Loucy (cell line): ENCODE measurements at regions not wholly inside any gene's neighbourhood (a gene's known extent, or its start where the extent isn't known, plus 50 kb on each side); places are given as distances from the start of the nearest gene placed in this dataset.

Experiments used
- H2AFZ ChIP-seq: fragments of 200-600 bp; sonication (generic); 2 replicates; pipeline ENCODE4 v1.6.0; 2016; ENCODE audit warnings: antibody characterized with exemption, mild to moderate bottlenecking, low read length, moderate library complexity
- H3F3A ChIP-seq: fragments of 200-600 bp; 2 replicates; pipeline ENCODE4 v1.6.0; 2016; ENCODE audit warnings: antibody characterized with exemption, low read depth, mild to moderate bottlenecking
- H3K27me3 ChIP-seq: fragments of 200-600 bp; sonication (generic); 2 replicates; pipeline ENCODE4 v1.6.1; 2014; ENCODE audit warnings: low read length, mild to moderate bottlenecking; ENCODE audit not compliant: insufficient read depth, poor library complexity, severe bottlenecking
- H3K36me3 ChIP-seq: fragments of 200-600 bp; sonication (generic); 2 replicates; pipeline ENCODE4 v1.6.1; 2016; ENCODE audit warnings: low read length; ENCODE audit not compliant: insufficient read depth
- H3K4me1 ChIP-seq: fragments of 200-600 bp; sonication (generic); 2 replicates; pipeline ENCODE4 v1.5.1; 2014; ENCODE audit warnings: low read length, mild to moderate bottlenecking; ENCODE audit not compliant: insufficient read depth, poor library complexity, severe bottlenecking
- H3K4me2 ChIP-seq: fragments of 200-600 bp; sonication (generic); 2 replicates; pipeline ENCODE4 v1.6.0; 2014; ENCODE audit warnings: antibody characterized with exemption, low read length, low read depth, mild to moderate bottlenecking; ENCODE audit not compliant: poor library complexity, severe bottlenecking
- H3K4me3 ChIP-seq: fragments of 200-600 bp; sonication (generic); 2 replicates; pipeline ENCODE4 v1.5.1; 2014; ENCODE audit warnings: low read length, mild to moderate bottlenecking, mixed read lengths; ENCODE audit not compliant: poor library complexity, severe bottlenecking
- H3K79me2 ChIP-seq: fragments of 200-600 bp; sonication (generic); 2 replicates; pipeline ENCODE4 v1.6.1; 2014; ENCODE audit warnings: low read length; ENCODE audit not compliant: insufficient read depth
- H3K9ac ChIP-seq: fragments of 200-600 bp; sonication (generic); 2 replicates; pipeline ENCODE4 v1.6.0; 2014; ENCODE audit warnings: mild to moderate bottlenecking, low read depth, low read length, moderate library complexity; ENCODE audit not compliant: poor library complexity, severe bottlenecking
- H3K9me2 ChIP-seq: fragments of 200-600 bp; sonication (generic); replicated peaks from 2 replicates; pipeline ENCODE4 v1.6.1; 2016; ENCODE audit warnings: low read depth, low read length, mixed read lengths
- H3K9me3 ChIP-seq: fragments of 200-600 bp; sonication (generic); 2 replicates; pipeline ENCODE4 v1.6.1; 2014; ENCODE audit warnings: mild to moderate bottlenecking, antibody characterized with exemption, low read length, low read depth; ENCODE audit not compliant: insufficient read depth
- H4K20me1 ChIP-seq: fragments of 200-600 bp; sonication (generic); 2 replicates; pipeline ENCODE4 v1.6.0; 2014; ENCODE audit warnings: antibody characterized with exemption, low read length, mild to moderate bottlenecking; ENCODE audit not compliant: insufficient read depth, poor library complexity, severe bottlenecking
- EZH2phosphoT487 ChIP-seq: fragments of 200-600 bp; IDR thresholded peaks from 2 replicates; pipeline ENCODE4 v1.6.1; 2018; ENCODE audit warnings: antibody characterized with exemption, mild to moderate bottlenecking, moderate library complexity, borderline replicate concordance
- TF ChIP-seq, protein P1 (sequence below): fragments of 200-600 bp; sonication (generic); conservative IDR thresholded peaks from 2 replicates; pipeline ENCODE4 v1.5.1; 2014; ENCODE audit warnings: mild to moderate bottlenecking, antibody characterized with exemption, low read length

DNA sequence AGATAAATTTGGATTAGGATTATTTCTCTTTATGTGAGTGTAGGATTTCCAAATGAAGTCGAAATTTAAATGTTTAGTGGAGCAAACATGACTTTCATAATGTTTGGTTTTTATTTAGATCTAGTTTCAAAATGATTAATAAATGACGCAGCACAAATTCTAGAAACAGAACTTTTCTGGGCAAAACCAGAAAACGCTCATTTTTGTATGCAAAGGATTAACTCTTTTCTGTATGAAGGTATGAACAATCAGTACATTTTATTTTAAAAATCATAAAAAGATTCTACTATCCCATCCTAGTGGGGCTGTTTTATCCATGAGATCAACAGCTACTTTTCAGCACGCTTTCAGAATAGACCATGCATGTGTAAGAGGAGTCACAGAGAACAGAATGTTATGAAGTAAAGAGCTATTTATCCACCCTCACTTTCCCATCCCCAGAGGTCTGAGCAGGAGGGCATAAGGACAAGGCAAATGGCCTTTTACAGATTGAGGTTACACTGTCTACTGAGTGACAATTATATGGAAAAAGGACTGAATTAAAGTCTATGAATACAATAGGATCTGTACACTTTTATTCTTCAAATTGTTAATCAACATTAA lies 270.8 kb downstream of the ZEB2 start:
- TF ChIP-seq, protein P1, sequence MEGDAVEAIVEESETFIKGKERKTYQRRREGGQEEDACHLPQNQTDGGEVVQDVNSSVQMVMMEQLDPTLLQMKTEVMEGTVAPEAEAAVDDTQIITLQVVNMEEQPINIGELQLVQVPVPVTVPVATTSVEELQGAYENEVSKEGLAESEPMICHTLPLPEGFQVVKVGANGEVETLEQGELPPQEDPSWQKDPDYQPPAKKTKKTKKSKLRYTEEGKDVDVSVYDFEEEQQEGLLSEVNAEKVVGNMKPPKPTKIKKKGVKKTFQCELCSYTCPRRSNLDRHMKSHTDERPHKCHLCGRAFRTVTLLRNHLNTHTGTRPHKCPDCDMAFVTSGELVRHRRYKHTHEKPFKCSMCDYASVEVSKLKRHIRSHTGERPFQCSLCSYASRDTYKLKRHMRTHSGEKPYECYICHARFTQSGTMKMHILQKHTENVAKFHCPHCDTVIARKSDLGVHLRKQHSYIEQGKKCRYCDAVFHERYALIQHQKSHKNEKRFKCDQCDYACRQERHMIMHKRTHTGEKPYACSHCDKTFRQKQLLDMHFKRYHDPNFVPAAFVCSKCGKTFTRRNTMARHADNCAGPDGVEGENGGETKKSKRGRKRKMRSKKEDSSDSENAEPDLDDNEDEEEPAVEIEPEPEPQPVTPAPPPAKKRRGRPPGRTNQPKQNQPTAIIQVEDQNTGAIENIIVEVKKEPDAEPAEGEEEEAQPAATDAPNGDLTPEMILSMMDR, result no peak
- TF ChIP-seq EZH2phosphoT487, result no peak
- H3K4me2 ChIP-seq, result no peak overlapping the region
- H3K9ac ChIP-seq, result no peak overlapping the region
- H4K20me1 ChIP-seq, result no peaks in the 10 kb centered on the region
- no peaks in the 10 kb centered on the region for H3K27me3 ChIP-seq
- no peak overlapping the region for H2AFZ ChIP-seq
- H3K79me2 ChIP-seq, result no peaks in the 10 kb centered on the region
- no peak overlapping the region for H3K4me3 ChIP-seq
- peaks cover 16% of the 10 kb centered on the region; the same call in 1 of the 2 replicates for H3K9me3 ChIP-seq
- no peaks in the 10 kb centered on the region for H3K9me2 ChIP-seq
- peaks cover 1% of the 10 kb centered on the region for H3K4me1 ChIP-seq
- no peaks in the 10 kb centered on the region for H3K36me3 ChIP-seq
- no peaks in the 10 kb centered on the region for H3F3A ChIP-seq

DNA sequence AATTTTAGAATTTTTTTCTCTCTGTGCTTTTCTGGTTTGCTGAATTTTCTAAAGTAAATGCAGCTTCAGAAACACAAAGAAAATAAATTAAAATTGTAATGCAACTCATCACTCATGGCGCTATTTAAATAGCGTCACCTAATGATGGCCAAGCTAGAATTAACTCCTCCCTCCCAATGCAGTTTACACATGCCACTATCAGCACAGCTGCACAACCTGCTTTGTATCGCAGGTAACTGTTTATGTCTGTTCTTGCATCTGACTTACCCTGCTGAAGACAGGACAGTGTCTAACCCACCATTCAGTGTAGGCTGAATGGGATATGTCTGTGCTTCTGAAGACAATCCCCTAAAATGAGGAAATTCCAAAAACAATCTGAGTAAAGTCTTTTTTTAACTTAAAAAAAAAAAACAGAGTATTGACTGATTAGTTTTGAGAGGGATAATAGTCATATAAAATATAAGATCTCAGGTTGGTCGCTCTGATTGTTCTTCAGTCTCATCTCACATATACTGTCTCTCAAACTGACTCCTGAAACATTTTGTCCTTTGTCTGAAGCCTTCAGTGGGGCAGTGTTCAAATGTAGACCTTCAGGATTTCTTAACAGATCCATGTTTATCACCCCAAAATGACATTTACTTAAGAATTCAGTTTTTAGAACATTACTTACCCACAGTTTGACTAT lies 271.4 kb downstream of the ZEB2 start:
- Histone ChIP-seq H3K4me3 (no peak overlapping the region), H2AFZ (no peak overlapping the region), H3K27me3 (no peaks in the 10 kb centered on the region), H3K9ac (no peak overlapping the region), H3K9me3 (peaks cover 11% of the 10 kb centered on the region; the same call in 1 of the 2 replicates), H3K36me3 (no peaks in the 10 kb centered on the region), H3F3A (no peaks in the 10 kb centered on the region), H3K4me2 (no peak overlapping the region), H3K4me1 (peaks cover 3% of the 10 kb centered on the region), H3K9me2 (no peaks in the 10 kb centered on the region), H3K79me2 (no peaks in the 10 kb centered on the region), H4K20me1 (no peaks in the 10 kb centered on the region)
- TF ChIP-seq, protein P1, result no peak
- TF ChIP-seq EZH2phosphoT487, result no peak

DNA sequence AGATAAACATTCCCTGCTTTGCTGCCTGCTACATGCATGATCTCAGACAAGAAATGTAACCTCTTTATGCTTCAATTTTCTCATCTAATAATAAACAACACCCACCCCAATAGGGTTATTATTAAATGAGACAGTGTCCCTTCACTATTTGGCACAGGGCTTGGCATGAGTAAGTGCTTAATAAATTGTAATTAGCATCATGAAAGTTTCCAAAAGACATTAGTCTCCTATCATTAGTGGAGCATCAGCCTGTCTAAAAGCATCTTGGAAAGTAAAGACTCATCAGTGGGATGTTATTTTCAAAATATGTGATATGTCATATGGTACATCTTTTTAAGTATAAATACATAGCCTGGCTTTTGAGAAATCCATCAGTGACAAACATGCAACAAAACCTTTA lies 275.0 kb downstream of the ZEB2 start:
- Histone ChIP-seq H3K79me2 (no peaks in the 10 kb centered on the region), H3K9me3 (no peaks in the 10 kb centered on the region)

More for the DNA sequence above, 275.0 kb downstream of the ZEB2 start:
- H3K27me3 ChIP-seq, result no peaks in the 10 kb centered on the region
- peaks cover 26% of the 10 kb centered on the region for H3K4me1 ChIP-seq
- no peaks in the 10 kb centered on the region for H3K36me3 ChIP-seq
- H3K4me2 ChIP-seq, result no peak overlapping the region
- H3K4me3 ChIP-seq, result no peak overlapping the region
- H3F3A ChIP-seq, result no peaks in the 10 kb centered on the region
- H3K9me2 ChIP-seq, result no peaks in the 10 kb centered on the region
- H2AFZ ChIP-seq, result no peak overlapping the region
- H3K9ac ChIP-seq, result no peak overlapping the region
- no peak for TF ChIP-seq EZH2phosphoT487
- TF ChIP-seq, protein P1, result no peak
- H4K20me1 ChIP-seq, result no peaks in the 10 kb centered on the region
